K562 (cell line): ENCODE measurements at regions not wholly inside any gene's neighbourhood (a gene's known extent, or its start where the extent isn't known, plus 50 kb on each side); places are given as distances from the start of the nearest gene placed in this dataset.

ENCODE experiments used
- ATAC-seq: fragments of 200-7000 bp; cut with Tn5 transposase; 3 replicates; pipeline ENCODE4 v1.9.1; 2020; ENCODE audit warnings: moderate library complexity
- BruUV-seq: library from RNA; stranded (reverse); fragments of 400-500 nt; replicated peaks from 2 replicates; lab custom pipeline; 2021; lab: Mats Ljungman, UMichigan
- CTCF ChIA-PET: fragments of 300-600 bp; formaldehyde crosslinking; extraction: SDS; loops from one replicate; lab custom pipeline; 2021; ENCODE audit warnings: low intra/inter-chr PET ratio; lab: Yijun Ruan, JAX
- POLR2A ChIA-PET: fragments of 300-600, 350-650 bp; sonication (Branson Sonifier 250); formaldehyde crosslinking; extraction: SDS; loops from one replicate; lab custom pipeline; 2021; ENCODE audit warnings: antibody characterized with exemption, inconsistent platforms; lab: Yijun Ruan, JAX
- DNase-seq, 4 experiments: peaks; one replicate each; pipeline versions ENCODE4 v3.0.0 to v3.0.0-alpha.2; 2011 to 2018; ENCODE audit warnings: low spot score in 3 of 4, mixed read lengths in 3 of 4; ENCODE audit errors: extremely low read depth in 1 of 4
- FAIRE-seq: peaks from 2 replicates; lab custom pipeline; 2011; peaks lifted over from hg19 to GRCh38; lab: Jason Lieb, UNC
- H2AFZ ChIP-seq: 2 replicates; pipeline ENCODE4 v1.6.0; 2011; ENCODE audit warnings: low read depth, low read length, control low read depth, inconsistent platforms
- H3K27ac ChIP-seq: fragments of 200-600 bp; 3 replicates; pipeline ENCODE4 v1.8.0; 2011; ENCODE audit warnings: low read depth, mild to moderate bottlenecking, control low read depth, inconsistent platforms, low read length, moderate library complexity, mixed read lengths; ENCODE audit errors: extremely low read depth
- H3K27me3 ChIP-seq, 2 experiments: fragments of 300-600 bp in 1 of 2; 2 replicates in 1 of 2; 3 replicates in 1 of 2; pipeline versions ENCODE4 v1.6.0 to v1.8.0; 2011; ENCODE audit warnings: inconsistent platforms in 2 of 2, low read length in 2 of 2, mild to moderate bottlenecking in 1 of 2, mixed read lengths in 1 of 2, moderate library complexity in 1 of 2; ENCODE audit not compliant: control insufficient read depth in 2 of 2, insufficient read depth in 2 of 2
- H3K36me3 ChIP-seq: fragments of 300-600 bp; 3 replicates; pipeline ENCODE4 v1.8.0; 2011; ENCODE audit warnings: mild to moderate bottlenecking, low read length, inconsistent platforms; ENCODE audit not compliant: control insufficient read depth, insufficient read depth
- H3K4me1 ChIP-seq, 2 experiments: fragments of 200-600 bp in 1 of 2; replicated peaks in 1 of 2; 2 replicates in 1 of 2; 3 replicates in 1 of 2; pipeline versions ENCODE4 v1.5.1 to v1.8.0; 2011; ENCODE audit warnings: inconsistent platforms in 2 of 2, low read length in 2 of 2, mild to moderate bottlenecking in 1 of 2, mixed read lengths in 1 of 2, moderate library complexity in 1 of 2; ENCODE audit not compliant: control insufficient read depth in 2 of 2, insufficient read depth in 2 of 2
- H3K4me2 ChIP-seq: 2 replicates; pipeline ENCODE4 v1.6.1; 2011; ENCODE audit warnings: low read length, control low read depth, inconsistent platforms, mixed read lengths; ENCODE audit not compliant: insufficient read depth
- H3K4me3 ChIP-seq: fragments of 200-600 bp; sonication (generic), shearing (Covaris generic); 2 replicates; pipeline ENCODE4 v1.5.1; 2016; ENCODE audit warnings: control low read depth, inconsistent platforms
- H3K79me2 ChIP-seq: fragments of 200-600 bp; 3 replicates; pipeline ENCODE4 v1.8.0; 2011; ENCODE audit warnings: low read length, inconsistent platforms; ENCODE audit not compliant: control insufficient read depth, insufficient read depth
- H3K9ac ChIP-seq, 2 experiments: 2 replicates each; pipeline versions ENCODE4 v1.6.0 to v1.6.1; 2011; ENCODE audit warnings: low read depth in 2 of 2, low read length in 2 of 2, control low read depth in 1 of 2, inconsistent platforms in 1 of 2, mild to moderate bottlenecking in 1 of 2, mixed read lengths in 1 of 2; ENCODE audit not compliant: insufficient read depth in 1 of 2
- H3K9me1 ChIP-seq: one replicate; pipeline ENCODE4 v1.6.0; 2011; ENCODE audit warnings: inconsistent platforms, mild to moderate bottlenecking, low read length, moderate library complexity; ENCODE audit not compliant: control insufficient read depth, insufficient read depth
- H3K9me3 ChIP-seq: replicated peaks from 2 replicates; pipeline ENCODE4 v1.5.1; 2011; ENCODE audit warnings: low read depth, low read length, inconsistent platforms; ENCODE audit not compliant: control insufficient read depth, insufficient read depth
- H4K20me1 ChIP-seq: replicated peaks from 2 replicates; pipeline ENCODE4 v1.6.1; 2011; ENCODE audit warnings: low read length, inconsistent platforms, mixed read lengths; ENCODE audit not compliant: control insufficient read depth, insufficient read depth
- HNRNPUL1 ChIP-seq: fragments of 200-400 bp; formaldehyde crosslinking; IDR thresholded peaks from 2 replicates; pipeline ENCODE4 v1.6.1; 2017; ENCODE audit warnings: low read length
- NR2F6 ChIP-seq: fragments of 450-650 bp; formaldehyde crosslinking; IDR thresholded peaks from 2 replicates; pipeline ENCODE4 v1.4.0; 2020; ENCODE audit warnings: mild to moderate bottlenecking
- PRPF4 ChIP-seq: fragments of 200-400 bp; formaldehyde crosslinking; IDR thresholded peaks from one replicate; pipeline ENCODE4 v1.6.1; 2017; ENCODE audit warnings: low read length, low read depth, mild to moderate bottlenecking; ENCODE audit not compliant: insufficient read depth, poor library complexity, severe bottlenecking
- XRCC4 ChIP-seq: IDR thresholded peaks from one replicate; pipeline ENCODE4 v1.6.1; 2011; ENCODE audit not compliant: insufficient read depth, insufficient read length; ENCODE audit errors: extremely low read depth
- ZNF311 ChIP-seq: fragments of 250-450 bp; sonication (Bioruptor Pico); IDR thresholded peaks from 2 replicates; pipeline ENCODE4 v1.4.0; 2020; ENCODE audit warnings: mild to moderate bottlenecking, moderate library complexity
- WGBS: fragments of 100-300 bp; shearing (Covaris generic); methylation state at CpG from one replicate; pipeline ENCODE4 v1.1.6; 2016; ENCODE audit warnings: low coverage, mixed read lengths; ENCODE audit not compliant: insufficient coverage; ENCODE audit errors: missing lambda C conversion rate; 5-methylcytosine and 5-hydroxymethylcytosine counted together
- in situ Hi-C: fragments of 300-500 bp; cut with MboI; formaldehyde crosslinking; loops from 4 replicates; pipeline ENCODE4 v1.15.0; 2018; ENCODE audit warnings: inconsistent platforms, mixed read lengths
- intact Hi-C: fragments of 100-400 bp; cut with micrococcal nuclease; formaldehyde crosslinking; loops from 2 replicates; pipeline ENCODE4 v1.14.2; 2022
- TF ChIP-seq, protein P1 (sequence below): fragments of 450-650 bp; IDR thresholded peaks from one replicate; pipeline ENCODE4 v1.6.1; 2018; ENCODE audit warnings: mild to moderate bottlenecking, moderate library complexity; ENCODE audit not compliant: partially characterized antibody

DNA sequence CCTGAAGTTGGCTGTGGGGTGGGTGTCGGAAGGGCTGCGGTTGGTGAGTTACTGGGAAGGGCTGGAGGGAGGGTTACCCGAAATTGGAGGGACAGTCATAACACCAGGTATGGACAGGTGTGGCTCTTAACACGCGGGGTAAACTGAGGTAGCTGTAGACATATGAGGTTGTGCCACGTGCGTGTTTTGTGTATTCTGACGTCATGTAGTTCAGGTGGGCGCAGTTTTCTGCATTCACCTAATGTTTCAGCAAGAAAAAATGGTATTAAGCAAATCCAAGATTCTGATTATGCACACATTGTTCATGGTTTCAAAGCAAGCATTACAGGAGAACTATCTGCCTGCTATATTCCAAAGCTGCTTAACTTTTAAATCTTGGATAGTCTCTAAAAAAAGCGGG is 83.5 kb upstream of the GPM6B start:
- Histone ChIP-seq H3K4me2 (no peak overlapping the region), H3K79me2 (no peaks in the 10 kb centered on the region), H2AFZ (no peak overlapping the region), H3K9ac (no peak overlapping the region), H4K20me1 (no peaks in the 10 kb centered on the region), H3K27me3 (no peaks in the 10 kb centered on the region; a peak in 1 of 5 replicates), H3K9me1 (no peaks in the 10 kb centered on the region), H3K4me3 (no peak overlapping the region), H3K27ac (no peak overlapping the region), H3K4me1 (no peaks in the 10 kb centered on the region), H3K9me3 (no peaks in the 10 kb centered on the region), H3K36me3 (no peaks in the 10 kb centered on the region)
- ChIA-PET POLR2A (no interaction called here), CTCF (no interaction called here)
- BruUV-seq: no TSS peak
- 1% methylated on average over 10 of the region's 10 CpGs for WGBS
- intact Hi-C loops (no loop called here), in situ Hi-C loops (no loop called here)
- no peak for ATAC-seq
- TF ChIP-seq NR2F6 (no peak), ZNF311 (CRISPR knock-in tag) (no peak), PRPF4 (no peak), HNRNPUL1 (no peak), XRCC4 (no peak)
- TF ChIP-seq, protein P1, sequence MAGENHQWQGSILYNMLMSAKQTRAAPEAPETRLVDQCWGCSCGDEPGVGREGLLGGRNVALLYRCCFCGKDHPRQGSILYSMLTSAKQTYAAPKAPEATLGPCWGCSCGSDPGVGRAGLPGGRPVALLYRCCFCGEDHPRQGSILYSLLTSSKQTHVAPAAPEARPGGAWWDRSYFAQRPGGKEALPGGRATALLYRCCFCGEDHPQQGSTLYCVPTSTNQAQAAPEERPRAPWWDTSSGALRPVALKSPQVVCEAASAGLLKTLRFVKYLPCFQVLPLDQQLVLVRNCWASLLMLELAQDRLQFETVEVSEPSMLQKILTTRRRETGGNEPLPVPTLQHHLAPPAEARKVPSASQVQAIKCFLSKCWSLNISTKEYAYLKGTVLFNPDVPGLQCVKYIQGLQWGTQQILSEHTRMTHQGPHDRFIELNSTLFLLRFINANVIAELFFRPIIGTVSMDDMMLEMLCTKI: no peak
- DNase-seq: no peak
- no peak for FAIRE-seq
